ENCODE measurements at regions not wholly inside any gene's neighbourhood (a gene's known extent, or its start where the extent isn't known, plus 50 kb on each side); places are given as distances from the start of the nearest gene placed in this dataset.

DNA sequence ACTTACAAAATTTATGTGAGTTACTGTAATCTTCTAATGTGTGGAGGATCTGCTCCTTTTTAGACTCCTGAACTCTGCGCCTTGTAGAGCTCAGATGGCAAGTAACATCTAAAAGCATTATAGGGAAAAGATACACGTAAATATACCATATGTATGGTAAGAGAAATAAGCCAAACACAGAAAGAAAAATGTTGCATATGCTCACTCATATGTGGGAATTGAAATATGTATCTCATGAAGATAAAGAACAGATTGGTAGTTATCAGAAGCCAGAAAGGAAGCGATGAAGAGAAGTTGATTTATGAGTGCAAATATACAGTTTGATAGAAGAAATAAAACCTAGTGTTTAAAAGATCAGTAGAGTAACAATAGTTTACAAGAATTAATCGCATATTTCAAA lies 815.0 kb upstream of the MAN1A1 start:
- DNase-seq, result no peak
- intact Hi-C loops (cut with DNase I), result no loop called here

DNA sequence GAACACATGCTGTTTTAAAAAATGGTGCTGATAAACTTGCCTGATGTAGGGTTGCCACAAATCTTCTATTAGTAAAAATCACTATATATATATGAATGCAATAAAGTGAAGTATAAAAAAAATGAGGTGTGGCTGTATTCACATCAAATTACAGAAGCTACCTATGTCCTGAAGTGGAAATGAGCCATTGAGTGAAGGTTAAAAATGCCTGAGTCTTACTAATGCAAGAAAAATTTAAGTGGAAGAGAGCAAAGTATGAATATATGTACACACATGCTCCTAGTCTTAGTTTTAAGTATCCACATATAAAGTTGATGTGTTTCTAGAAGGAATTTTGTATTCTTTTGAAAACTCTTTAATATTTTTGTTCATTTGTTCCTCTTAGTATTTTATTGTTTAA lies 808.3 kb upstream of the MAN1A1 start:
- intact Hi-C loops (cut with DNase I), result no loop called here
- DNase-seq, result no peak

DNA sequence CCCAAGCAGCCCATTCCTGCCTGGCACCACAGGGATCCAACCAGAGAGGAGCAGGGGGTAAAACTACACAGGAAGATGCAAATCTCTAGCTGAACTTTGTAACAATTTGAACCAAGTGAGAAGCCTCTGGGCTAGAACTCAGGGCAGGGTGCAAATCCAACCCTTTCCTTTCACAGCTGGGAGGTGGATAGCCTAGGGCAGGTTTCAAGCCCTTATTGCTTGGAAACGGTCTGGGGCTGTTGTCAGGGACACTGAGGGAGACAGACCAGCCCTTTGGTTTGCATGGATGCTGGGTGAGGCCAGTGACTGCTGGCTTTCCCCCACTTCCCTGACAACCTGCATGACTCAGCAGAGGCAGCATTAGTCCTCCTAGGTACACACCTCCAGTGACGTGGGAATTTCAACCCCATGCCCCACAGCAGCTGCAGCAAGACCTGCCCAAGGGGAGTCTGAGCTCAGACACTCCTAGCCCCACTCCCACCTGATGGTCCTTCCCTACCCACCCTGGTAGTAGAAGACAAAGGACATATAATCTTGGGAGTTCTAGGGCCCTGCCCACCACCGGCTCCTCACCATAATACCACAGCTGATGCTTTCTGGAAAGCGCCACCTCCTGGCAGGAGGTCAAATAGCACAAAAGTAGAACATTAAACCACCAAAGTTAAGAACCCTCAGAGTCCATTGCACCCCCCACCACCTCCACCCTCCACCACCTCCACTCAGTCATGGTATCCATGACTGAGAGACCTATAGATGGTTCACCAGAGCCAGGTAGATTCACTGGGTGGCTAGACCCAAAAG lies 797.7 kb upstream of the MAN1A1 start:
- intact Hi-C loops (cut with DNase I), result no loop called here
- DNase-seq, result no peak

DNA sequence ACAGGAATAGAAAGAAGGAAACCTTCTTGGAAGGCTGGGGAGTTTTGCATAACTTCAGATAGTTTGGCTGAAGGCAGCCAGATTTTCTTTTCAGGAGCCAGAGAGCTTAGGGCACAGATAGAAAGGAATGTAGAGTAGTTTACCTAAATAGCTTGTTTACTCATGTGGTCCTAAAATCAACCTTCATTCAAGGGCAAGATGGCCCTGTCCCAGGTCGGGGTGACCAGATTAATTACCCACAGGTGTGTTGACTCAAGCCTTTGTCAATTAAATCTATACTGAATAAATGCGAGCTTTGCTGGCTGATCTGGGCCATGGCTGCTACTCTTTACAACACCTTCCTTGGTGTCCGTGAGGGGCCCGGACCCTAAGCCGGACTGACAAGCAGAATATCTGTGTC lies 792.0 kb upstream of the MAN1A1 start:
- DNase-seq, result peak in 1 of 10 donors; percentile 22
- intact Hi-C loops (cut with DNase I), result no loop called here

DNA sequence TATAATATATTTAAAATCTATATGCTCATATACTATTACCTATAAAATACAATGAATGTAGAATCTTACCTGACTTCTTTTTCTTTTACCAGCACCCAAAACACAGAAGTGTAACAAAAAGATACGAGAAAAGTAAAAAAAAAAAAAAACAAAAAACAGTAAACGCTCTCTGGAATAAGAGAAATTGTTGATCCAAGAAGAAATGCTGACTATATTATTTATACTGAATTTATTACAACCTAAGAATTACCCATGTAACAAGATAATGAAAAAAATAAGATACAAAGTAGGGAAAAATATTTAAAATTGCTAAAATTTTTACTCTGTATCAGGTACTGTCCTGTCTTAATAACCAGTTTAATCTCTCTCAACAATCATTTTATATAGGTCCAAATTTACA lies 787.9 kb upstream of the MAN1A1 start:
- intact Hi-C loops (cut with DNase I), result no loop called here
- no peak for DNase-seq

DNA sequence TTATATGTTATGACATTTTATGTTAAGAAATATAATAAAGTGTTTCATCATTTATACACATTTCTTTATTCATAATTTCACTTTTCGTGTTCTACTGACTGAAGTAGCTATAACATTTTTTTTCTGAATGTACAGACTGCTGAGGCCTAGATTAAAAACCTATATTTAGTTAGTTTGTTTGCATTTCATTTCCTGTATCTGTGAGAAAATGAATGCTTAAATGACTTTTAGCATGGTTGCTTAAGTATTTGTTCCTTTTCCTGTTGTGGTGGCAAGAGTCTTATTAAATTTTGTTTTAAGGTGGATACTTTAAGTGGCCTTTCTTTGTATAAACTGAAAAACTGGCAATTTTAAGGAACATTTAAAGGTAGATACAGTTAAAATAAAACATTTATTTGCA lies 779.7 kb upstream of the MAN1A1 start:
- intact Hi-C loops (cut with DNase I), result no loop called here
- no peak for DNase-seq

DNA sequence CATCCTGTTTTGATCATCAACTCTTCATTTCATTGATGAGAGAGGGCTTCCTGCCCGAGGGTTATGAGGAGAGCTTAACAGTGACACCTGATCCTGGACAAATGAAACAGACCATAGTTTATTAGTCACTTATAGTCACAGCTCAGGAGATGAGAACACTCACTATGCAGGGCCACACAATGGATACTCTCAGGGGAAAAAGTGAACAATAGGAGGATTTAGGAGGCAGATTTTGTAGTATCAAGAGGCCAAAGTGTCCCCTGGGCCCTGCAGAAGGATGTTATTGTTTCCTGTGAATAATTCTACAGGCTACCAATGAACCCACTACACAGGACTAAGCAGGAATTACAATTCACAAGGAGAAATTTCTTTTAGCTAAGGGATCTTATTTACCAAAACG lies 772.8 kb upstream of the MAN1A1 start:
- intact Hi-C loops (cut with DNase I), result no loop called here
- DNase-seq, result no peak

DNA sequence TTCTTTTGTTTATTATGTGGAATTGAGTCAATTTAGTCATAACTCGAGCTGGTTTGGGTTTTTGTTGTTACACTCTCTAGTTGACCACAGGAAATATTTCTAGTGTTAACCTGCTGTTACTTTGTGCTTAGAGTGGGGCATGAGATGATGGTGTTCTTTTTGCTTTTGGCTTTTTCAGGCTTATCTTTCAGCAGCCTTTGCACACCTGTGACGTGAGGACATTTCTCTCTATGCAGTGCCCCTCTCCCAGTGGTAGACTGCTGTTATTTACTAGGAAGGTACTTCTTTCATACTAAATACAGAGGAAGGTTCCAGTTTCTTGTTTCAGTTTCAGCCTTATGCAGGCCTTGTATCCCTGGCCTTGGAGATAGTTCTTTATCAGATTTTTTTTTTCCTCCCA lies 766.8 kb upstream of the MAN1A1 start:
- DNase-seq, result no peak
- intact Hi-C loops (cut with DNase I), result no loop called here

DNA sequence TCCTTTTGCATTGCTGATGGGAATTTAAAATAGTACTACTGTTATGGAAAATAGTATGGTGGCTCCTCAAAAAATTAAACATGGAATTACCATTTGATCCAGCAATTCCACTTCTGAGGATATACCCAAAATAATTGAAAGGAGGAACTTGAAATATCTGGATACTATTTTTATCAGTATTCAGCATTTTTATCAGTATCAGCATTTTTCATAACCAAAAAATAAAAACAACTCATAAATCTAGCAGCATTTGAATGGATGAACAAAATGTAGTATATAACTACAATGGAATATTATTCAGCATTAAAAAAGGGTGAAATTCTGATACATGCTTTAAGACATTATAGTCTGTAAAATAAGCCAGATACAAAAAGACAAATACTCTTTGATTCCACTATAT lies 763.4 kb upstream of the MAN1A1 start:
- DNase-seq, result no peak
- intact Hi-C loops (cut with DNase I), result no loop called here

DNA sequence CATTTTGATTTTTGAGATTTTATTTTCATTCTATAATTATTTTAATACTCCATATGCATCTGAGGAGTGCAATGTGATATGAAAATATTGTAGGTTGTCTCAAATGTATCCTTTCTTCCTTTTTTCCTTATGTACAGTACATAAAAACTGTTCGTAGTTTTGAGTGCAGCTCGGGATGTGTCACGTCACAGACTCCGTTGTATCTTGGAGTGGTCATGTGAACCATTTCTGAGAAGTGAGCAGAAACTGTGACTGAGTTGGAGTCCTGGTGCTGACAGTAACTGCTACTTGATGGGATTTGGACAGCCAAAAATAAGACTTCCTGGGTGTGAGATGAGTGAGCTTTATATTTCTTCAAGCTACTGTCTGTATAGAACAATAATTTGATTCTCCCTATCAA lies 761.4 kb upstream of the MAN1A1 start:
- intact Hi-C loops (cut with DNase I), result no loop called here
- no peak for DNase-seq

DNA sequence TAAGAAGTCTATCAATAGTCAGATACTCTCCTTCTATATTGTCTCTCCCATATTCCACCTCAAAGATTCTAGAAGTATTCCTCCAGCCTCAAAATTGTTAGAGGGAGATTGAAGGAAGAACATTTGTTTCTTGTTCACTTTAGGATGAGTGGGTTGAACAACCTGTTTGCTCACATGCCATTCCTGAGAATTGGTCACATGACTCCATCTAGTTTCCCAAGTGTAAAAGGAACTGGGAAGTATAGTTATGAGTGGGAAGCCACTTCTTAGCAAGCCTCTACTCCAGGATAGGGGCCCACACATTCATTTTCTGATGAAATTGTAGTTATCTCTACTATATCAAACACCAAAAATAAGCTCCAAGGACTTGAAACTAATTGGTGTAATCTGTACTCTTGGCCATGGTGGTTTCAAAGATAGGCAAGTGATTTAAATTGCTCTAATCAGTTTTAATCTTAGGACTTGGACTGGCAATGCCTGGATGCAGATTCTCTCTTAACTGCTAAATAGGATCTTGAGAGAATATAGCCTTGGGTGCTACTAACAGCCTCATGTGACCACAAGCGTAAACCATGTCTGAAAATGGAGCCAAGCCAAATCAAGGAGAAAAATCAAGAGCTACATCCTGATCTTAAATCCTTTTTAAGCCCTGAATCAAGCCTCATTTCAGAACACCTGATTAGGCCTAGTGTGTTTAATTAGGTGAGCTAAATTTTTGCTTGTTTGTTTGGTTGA lies 758.7 kb upstream of the MAN1A1 start:
- intact Hi-C loops (cut with DNase I), result no loop called here
- no peak for DNase-seq

DNA sequence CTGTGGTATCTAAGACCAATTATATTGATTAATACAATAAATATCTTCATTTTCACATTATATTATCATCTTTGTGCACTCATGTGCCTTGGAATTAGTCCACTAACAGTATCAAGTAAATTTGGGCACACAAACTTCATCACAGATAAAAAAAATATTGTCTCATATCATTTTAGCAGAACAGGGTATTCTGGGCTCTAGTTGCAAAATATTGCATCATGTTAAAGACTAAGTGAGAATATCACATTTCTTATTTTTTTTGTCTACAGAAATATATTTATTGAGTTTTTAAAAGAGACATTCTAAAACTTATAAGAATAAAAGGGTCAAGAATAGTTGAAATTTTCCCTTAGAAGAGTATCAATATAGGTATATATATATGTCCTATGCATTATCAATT lies 754.1 kb upstream of the MAN1A1 start:
- intact Hi-C loops (cut with DNase I), result no loop called here
- DNase-seq, result no peak

DNA sequence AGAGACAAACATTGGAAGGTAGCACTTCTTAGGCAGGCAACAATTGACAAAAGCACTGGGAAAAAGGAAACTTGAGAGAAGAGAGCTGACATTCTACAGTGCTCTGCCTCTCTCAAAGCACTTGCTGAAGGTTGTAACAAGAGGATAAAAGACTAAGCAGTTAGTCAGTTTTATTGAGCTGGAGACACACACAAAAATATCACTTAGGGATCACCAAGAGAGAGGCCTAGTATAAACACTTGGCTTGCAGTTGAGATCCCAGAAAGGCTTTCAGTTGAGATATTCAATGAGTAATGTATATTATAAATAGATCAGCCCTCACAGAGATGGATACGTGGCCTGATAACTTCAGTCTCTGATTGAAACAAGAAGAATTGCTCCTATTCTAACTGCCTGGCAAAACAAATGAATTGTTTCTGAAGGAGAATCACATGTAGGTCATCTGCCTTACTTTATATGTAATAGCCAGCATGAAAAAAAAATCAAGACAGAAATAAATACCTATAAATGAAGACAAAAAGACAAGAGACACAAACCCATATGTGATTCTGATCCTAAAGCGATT lies 747.2 kb upstream of the MAN1A1 start:
- DNase-seq, result no peak
- intact Hi-C loops (cut with DNase I), result no loop called here

DNA sequence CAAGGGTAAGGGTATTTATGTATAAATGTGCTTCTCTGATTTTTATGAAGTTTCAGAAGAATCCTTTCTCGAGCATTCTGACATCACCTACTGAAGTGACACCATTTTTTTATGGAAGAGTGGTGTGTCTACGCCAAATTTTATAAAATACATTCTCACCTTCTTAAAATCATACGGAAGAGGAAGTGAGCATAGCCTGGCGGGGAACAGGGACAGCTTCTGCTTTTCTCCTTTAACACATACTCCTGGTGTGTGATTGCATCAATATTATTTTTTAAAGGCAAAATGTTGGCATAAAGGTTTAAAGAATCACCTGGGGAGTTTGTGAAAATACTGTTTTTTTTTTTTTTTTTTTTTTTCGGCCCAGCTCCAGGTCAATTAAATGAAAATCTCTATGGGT lies 733.6 kb upstream of the MAN1A1 start:
- DNase-seq, result no peak
- intact Hi-C loops (cut with DNase I), result no loop called here

DNA sequence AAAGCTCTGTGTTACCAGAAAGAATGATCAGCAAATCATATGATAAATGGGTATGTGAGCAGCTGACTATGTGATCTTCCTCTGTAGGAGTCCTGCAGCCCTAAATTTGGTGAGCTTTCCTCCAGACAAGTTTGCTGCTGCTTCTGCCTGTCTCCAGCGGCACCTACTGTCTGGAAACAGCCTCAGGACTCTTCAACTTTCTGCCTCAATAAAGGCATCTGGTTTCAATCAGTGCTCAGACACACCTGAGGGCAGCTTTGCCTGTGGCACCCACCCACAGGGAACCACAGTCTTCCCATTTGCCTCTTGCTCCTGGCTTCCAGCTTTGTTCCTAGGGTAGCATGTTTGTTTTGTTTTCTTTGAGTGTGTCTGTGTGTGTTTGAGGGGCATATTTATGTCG lies 727.9 kb upstream of the MAN1A1 start:
- intact Hi-C loops (cut with DNase I), result no loop called here
- DNase-seq, result peak in 1 of 10 donors; percentile 43

DNA sequence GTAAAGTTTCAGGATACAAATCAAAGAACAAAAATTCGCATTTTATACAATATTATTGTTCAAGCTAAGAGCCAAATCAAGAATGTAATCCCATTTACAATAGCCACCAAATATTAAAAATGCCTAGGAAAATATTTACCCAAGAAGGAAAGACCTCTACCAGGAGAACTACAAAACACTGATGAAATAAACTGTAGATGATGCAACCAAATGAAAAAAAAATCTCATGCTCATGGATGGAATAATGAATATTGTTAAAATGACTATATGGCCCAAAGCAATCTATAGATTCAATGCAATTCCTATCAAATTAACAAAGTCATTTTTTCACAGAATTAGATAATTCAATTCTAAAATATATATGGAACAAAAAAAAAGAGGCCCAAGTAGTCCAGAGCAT lies 708.8 kb upstream of the MAN1A1 start:
- DNase-seq, result no peak
- intact Hi-C loops (cut with DNase I), result no loop called here

DNA sequence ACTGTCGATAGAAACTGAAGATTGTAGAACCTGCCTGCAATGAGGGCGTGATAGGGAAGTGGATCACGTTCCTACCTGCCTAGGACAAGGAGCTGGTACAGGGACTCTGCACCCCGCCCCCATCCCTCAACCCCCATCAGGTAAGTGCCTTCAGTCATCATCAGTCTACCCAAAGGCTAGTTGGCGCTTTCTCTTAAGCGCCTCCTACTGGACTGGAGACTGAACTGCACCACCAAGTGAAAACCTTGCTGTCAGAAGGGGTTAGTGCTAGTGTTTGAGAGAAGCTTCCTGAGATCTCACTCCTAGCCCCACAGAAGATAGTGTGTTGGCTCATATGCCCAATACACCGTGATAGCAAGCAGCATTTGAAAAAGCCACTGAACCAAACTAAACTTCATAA lies 706.5 kb upstream of the MAN1A1 start:
- DNase-seq, result no peak
- intact Hi-C loops (cut with DNase I), result no loop called here

DNA sequence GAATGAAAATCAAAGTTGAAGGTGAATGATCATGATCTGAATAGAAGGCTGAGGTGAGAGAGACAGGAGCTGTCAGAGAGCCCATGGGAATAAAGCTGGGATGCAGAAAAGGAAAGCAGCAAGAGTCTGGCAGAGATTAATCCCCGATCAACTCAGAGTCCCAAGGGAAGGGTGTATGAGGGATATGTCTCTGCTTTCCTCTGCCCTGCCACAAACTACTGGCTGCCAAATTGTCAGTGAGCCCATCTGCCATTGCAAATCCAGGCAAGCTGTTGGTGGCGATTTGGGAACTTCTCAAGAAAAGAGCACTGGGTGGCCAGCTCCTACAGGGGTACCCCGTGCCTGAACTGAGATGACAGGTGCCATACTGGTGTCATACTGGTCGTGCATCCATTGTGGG lies 705.5 kb upstream of the MAN1A1 start:
- intact Hi-C loops (cut with DNase I), result no loop called here
- no peak for DNase-seq

DNA sequence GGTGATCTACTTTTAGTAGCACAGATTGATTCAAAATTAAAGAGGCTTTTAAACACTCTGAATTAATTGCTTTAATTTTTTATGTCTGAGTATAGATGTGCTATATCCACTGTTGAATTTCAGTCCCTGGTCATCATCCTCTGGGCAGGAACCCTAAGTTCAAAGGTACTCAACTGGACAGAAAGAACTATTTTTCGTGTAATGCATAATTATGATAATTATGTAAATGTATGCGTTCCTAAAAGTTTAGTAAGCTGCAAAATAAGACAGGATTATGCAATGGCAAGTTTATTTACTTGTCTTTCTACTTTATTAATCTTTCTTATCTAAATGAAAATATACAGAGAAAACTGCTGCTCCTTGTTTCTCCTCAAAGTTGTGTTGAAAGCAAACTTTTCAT lies 690.1 kb upstream of the MAN1A1 start:
- DNase-seq, result no peak
- intact Hi-C loops (cut with DNase I), result no loop called here

DNA sequence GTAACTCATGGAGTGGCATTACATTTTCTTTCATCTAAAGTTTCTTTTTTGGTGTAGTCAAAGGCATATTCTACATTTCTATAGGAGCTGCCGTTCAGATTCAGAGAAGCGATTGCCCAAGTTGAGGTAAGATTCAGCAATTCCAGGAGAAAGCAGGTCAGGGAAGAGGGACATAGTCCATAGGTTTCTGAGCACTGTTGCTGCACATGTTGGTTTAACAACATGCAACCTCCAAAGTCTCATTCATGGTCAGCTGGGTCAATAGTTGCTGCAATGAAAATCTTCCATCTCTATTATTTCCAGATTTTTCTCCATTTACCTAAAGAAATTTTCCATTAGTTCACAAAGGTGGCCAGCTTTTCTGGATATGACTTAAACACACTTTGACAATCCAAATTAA lies 682.3 kb upstream of the MAN1A1 start:
- intact Hi-C loops (cut with DNase I), result no loop called here
- DNase-seq, result no peak

DNA sequence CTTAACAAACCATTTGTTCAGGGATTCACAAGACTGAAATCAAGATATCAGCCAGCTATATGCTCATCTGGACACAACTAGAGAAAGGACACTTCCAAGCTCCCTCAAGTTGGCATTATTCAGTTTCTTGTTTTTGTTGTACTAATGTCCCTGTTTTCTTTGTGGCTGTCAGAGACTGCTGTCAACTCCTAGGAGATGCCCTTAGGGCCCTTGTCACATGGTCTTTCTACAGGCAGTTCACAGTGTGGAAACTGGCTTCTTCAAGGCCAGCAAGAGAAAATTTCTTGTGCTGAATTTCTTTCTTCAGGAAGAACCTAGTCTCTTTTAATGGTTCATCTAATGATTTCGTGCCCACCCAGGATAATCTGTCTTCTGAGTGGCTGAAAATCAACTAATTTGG lies 677.2 kb upstream of the MAN1A1 start:
- intact Hi-C loops (cut with DNase I), result no loop called here
- DNase-seq, result no peak

DNA sequence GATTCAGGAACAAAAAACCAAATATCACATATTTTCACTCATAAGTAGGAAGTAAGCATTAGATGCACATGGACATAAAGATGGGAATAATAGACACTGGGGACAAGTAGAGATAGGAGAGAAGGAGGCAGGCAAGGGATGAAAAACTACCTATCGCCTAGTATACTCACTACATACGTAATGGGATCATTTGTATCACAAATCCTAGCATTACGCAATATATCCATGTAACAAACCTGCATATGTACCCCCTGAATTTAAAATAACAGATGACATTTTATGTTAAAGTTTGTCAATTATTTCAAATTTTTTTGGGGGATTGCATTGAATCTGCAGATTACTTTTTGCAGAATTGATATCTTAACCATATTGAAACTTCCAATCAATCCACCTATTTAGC lies 660.5 kb upstream of the MAN1A1 start:
- no peak for DNase-seq
- intact Hi-C loops (cut with DNase I), result no loop called here
